Stromal cell of bone marrow (primary cell): ENCODE measurements at regions not wholly inside any gene's neighbourhood (a gene's known extent, or its start where the extent isn't known, plus 50 kb on each side); places are given as distances from the start of the nearest gene placed in this dataset.

Experiments
- DNase-seq: peaks from one replicate; pipeline ENCODE4 v3.0.0-alpha.2; 2012; ENCODE audit warnings: low read depth

GRCh38 chr2:239763433-239764097 lies 261.6 kb downstream of the NDUFA10 start:
- DNase-seq: no peak

GRCh38 chr2:239762655-239763269 lies 262.4 kb downstream of the NDUFA10 start:
- no peak for DNase-seq

DNA sequence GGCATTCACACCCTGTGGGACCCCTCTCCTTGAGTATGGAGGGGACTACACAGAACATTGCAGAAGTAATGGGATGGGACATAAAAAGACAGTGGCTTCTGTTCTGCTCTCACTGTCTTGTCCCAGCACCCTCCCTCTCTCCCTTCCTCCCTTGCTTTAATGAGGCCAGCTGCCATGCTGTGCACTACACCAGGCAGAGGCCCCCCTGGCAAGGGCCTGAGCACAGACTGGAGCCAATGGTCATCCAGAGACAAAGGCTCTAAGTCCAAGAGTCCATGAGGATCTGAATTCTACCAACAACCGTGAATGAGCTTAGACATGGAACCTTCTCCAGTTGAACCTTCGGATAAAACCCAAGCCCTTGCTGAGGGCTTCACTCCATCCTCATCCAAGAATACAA lies 263.0 kb downstream of the NDUFA10 start:
- DNase-seq: no peak

- no peak for DNase-seq
Measured at GRCh38 chr2:239760596-239760995, 264.5 kb downstream of the NDUFA10 start.

- no peak for DNase-seq
Measured at GRCh38 chr2:239758279-239758877, 266.8 kb downstream of the NDUFA10 start.

DNA sequence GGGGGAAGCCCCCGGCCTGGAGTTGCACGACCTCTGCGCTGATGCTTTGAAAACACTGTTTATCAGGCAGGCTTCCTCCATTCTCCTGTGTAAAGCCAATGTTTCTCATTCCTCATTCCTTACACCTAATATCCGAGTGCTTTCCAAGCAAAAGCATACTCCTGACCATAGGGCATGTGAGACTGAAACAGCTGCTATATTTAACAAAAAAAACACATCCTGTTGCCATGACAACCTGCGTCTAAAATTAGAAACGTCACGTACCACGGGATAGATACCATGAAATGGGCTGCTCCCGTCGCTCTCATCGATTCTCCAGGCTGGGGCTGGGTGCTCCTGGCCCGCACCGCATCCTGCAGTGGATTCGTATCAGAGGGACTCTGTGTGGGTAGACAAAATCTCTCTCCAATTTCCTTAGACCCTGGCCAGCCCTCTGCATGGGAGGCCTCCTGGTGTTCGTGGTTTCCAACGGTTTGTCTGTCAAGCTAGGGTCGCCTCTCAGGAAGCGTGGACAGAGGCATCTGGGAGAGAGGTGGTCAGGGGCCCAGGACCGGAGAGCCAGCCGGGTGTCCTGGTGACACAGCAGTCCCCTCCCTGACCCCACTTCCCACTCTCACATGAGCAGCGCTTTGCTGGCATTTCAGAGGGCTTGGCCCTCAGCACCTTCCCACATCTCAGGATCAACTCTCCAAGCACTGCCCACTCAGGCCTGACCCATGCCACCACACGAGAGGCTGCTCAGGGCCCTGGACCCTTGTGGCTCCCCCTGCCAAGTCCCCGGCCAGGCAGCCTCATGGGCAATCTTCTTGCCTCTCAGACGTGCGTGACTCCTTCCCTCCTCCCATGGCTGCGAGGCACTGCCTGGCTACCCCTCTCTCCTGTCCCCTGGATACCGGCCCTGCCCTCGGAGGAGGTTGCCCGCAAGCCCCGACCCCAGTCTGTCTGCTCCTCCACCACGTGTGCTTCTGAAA lies 268.1 kb downstream of the NDUFA10 start:
- DNase-seq: no peak

DNA sequence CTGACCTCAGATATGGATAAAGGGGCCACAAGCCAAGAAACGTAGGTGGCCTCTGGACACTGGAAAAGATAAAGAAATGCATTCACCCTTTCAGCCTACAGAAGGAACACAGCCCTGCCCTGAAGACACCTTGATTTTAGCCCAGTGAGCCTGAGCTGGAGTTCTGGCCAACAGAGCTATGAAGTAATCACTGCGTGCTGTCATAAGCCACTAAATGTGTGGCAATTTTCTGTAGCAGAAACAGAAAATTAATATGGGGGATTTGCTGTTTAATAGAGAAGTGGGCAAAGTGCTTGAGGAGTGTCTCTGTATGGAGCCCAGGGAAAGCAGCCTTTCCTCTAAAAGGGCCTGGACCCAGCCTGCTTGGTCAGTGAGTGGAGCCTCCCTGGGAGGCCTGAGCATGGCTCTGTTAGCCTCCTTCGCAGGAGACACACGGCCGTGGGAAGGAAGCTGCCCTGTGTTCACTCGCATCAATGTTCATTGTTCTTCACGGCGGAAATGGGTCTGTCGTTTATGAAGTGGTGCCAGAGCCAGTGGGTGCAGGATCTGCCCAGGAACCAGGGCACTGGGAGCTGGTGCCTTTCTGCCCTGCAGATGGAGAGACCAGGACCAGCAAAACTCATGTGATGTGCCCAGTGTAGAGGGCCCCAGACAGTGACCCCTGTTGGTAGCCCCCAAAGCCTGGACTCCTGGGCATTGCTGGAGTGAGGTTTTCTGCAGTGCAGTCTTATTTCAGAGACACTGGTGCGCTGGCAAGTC lies 268.9 kb downstream of the NDUFA10 start:
- DNase-seq: no peak

- DNase-seq: no peak
Measured at GRCh38 chr2:239753401-239753837, 271.7 kb downstream of the NDUFA10 start.

GRCh38 chr2:239752951-239753350 lies 272.2 kb downstream of the NDUFA10 start:
- no peak for DNase-seq

- DNase-seq: no peak
Measured at GRCh38 chr2:239751679-239752355, 273.3 kb downstream of the NDUFA10 start.

DNA sequence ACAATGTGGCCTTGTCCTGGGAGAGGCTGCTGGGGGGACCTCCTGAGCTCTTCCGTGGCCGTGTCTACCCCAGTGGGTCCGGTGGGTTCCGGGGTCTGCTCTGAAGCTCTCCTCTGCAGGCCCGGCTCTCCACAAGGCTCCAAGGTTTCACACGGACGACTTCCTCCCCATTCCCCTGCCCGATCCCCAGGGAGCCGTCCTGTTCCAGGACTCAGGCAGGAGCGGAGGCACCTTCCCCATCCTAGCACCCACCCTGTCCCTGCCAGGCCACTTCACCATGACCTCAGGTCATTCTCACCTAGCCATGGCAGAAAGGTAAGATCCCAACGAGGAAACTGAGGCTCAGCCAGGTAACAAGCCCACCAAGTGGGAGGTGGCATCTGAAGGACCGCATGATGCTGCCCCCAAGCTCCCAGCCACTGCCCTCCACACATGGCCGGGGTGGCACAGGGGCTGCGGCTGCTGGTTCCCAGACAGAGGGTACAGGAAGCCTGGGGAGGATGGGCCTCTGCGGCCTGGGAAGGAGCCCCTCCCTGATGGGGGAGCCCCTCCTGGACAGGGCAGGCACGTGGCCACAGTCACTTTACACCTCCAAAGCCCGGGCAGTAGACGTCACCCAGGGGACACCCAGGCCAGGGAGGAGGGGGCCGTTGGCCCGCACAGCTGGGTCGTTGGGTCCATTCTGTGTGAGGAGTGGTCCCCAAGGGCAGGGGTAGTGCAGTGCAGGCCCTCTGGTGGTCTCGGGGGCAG lies 274.0 kb downstream of the NDUFA10 start:
- DNase-seq: no peak

DNA sequence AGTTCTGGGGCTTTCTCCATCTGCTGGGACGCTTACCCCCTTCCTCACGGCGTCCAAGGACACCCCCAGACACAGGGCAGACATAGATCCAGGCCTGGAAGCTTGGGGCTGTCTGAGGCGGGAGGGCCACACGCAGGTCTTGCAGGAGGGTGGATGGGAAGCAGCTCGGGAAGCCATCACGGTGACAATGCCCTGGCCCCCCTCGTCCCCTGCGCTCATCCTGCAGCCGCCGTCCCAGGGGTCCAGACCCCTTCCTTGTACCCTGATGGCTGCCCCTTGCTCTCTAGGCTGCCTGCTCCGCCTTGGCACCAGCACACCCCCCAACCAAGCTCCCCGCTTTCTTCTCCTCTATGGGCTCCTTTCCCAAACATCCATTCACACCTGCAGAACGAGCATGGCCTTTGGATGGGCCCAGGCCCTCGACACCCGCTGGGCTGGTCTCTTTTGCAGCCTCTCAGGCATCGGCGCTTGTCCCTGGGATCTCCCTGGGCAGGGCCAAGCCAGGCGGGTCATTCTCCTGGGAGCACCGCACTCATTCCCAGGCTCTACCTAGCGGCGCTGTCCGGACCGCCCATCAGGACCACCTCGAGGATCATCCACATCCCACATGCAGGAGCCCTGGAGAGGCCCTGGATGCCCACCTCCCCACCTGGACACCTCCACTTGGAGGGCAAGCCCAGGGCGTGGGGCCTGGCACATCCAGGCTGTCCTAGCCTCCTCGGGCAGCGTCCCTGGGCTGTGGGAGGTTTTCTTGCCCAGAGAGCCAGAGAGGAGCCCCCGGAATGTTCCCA lies 274.9 kb downstream of the NDUFA10 start:
- DNase-seq: no peak

DNA sequence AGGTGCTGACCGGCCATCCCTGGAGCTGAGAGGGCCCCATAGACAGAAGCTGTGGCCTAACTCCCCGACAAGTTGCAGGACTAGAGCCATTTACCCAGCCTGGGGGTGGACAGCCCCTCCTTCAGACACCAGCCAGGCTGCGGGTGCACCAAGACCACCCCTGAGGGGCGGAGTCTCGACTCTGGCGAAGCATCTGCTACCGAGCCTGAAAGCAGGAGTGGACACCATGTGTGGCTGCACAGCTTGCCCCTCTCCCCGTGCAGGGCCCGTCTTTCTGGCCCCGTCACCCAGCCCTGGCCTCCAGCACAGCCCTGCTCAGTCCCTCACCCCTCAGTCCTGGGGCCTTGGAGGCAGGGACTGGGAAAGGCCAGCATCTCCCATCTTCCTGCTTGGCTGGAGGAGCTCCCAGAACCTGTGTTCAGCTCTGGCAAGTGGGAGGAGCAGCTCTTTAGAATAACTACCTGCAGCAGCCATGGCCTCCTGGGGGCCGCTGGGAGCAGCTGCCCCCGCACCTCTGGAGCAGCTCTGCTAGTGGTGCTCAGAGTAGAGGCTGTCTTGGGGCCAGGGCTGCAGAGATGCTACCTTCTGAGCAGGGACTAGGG lies 275.8 kb downstream of the NDUFA10 start:
- DNase-seq: no peak

DNA sequence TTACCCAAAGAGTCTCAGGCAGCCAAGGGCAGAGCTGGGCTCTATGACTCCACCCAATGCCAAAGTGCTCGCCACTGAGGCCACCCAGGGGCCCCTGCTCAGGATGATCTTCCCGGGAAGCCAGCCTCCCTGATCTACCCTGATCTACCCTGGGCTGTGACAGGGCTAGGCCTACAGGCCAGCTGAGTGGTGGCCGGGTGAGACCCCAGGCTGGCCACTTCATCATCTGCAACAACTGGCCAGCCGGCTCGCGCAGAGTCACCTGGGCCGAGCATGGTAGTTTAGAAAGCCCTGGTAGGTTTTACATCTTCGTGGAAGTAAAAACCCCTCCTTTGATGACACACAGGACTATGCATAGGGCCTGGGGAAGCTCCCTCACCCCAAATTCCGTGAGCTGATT lies 276.3 kb downstream of the NDUFA10 start:
- no peak for DNase-seq

DNA sequence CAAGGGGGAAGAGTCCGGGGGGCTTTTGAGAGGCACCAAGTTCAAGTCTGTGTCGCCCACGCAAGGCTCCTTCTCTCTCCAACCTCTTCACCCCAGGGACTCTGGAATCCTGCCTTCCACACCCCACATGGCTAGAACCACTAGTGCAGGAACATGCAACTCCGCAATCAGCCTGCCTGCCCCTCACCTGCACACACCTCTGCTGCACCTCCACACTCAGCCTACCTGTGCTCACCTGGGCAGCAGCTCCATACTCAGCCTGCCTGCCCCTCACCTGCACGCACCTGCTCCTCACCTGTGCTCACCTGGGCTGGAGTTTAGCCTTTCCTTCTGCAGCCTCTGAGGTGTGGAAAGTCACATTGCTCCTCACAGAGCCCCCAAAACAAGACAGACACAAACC lies 277.4 kb downstream of the NDUFA10 start:
- no peak for DNase-seq

DNA sequence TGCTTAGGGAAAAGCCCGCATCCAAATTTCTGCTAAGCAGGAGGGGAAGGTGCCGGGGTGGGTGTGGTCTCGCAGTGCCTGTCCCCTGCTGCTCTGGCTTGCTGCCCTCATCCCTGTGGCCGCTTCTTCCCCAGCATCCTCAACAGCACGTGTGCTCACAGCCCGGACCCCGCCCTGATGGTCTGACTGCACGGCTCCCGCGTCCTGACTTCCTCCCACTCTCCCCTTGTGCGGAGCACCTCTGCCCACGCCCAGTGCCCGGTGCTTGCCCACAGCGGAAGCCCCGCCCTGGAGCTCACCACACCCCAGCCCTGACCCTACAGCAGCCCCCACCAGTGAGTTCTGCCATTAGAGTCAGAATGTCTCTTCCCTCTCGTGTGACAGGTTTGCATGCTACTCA lies 277.9 kb downstream of the NDUFA10 start:
- DNase-seq: no peak

- DNase-seq: no peak
Measured at GRCh38 chr2:239746559-239747246, 278.4 kb downstream of the NDUFA10 start.
